ENCODE measurements at regions not wholly inside any gene's neighbourhood (a gene's known extent, or its start where the extent isn't known, plus 50 kb on each side); places are given as distances from the start of the nearest gene placed in this dataset.

DNA sequence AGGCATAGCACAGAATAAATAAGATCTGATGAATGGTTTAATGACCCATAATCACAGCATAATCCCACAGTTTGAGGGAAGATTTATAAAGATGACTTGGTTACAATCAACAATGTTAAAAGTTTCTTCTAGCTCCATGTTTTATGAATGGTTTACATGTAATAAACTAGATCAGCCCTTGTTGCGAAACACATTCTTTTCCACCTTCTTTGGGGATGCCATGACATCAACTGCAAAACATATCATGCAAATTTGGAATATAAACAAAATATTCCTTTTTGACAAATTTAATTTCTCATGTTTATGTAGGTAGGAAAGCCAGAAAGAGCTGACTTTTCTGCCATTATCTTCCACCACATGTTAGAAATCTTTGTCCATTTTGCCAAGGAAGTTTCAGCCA, 979.5 kb downstream of the MAT2B start:
- in situ Hi-C loops (cut with MboI; ENCODE audit: low pct_ligation_motif_present in 1 of 4, low pct_unique_long_range_greater_than_20kb in 1 of 4, low sequenced_read_pairs in 3 of 4): loop anchor here in 1 of 4 donors (25.0 kb wide), 2 partner anchors 473 to 773 kb away; no protein-coding TSS in a partner anchor
- Histone ChIP-seq H3K9me3 (no peaks in the 10 kb centered on the region), H3K27me3 (no peaks in the 10 kb centered on the region), H3K36me3 (no peaks in the 10 kb centered on the region), H3K27ac (no peak overlapping the region), H3K4me1 (no peaks in the 10 kb centered on the region), H3K4me3 (no peak overlapping the region)
- DNase-seq: no peak
- no peak for TF ChIP-seq EP300 (IDR thresholded peaks at IDR 0.05; ENCODE audit: low read depth)
- TF ChIP-seq POLR2A (IDR thresholded peaks at IDR 0.05): no peak
- TF ChIP-seq, protein P1, sequence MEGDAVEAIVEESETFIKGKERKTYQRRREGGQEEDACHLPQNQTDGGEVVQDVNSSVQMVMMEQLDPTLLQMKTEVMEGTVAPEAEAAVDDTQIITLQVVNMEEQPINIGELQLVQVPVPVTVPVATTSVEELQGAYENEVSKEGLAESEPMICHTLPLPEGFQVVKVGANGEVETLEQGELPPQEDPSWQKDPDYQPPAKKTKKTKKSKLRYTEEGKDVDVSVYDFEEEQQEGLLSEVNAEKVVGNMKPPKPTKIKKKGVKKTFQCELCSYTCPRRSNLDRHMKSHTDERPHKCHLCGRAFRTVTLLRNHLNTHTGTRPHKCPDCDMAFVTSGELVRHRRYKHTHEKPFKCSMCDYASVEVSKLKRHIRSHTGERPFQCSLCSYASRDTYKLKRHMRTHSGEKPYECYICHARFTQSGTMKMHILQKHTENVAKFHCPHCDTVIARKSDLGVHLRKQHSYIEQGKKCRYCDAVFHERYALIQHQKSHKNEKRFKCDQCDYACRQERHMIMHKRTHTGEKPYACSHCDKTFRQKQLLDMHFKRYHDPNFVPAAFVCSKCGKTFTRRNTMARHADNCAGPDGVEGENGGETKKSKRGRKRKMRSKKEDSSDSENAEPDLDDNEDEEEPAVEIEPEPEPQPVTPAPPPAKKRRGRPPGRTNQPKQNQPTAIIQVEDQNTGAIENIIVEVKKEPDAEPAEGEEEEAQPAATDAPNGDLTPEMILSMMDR (IDR thresholded peaks at IDR 0.05): no peak
- 78 to 82% methylated on average over 1 of the region's 1 CpG for WGBS, 2 donors (ENCODE audit: low coverage in 1 of 2)
- intact Hi-C loops (cut with DNase I; ENCODE audit: low total_unique reads): no loop called here

DNA sequence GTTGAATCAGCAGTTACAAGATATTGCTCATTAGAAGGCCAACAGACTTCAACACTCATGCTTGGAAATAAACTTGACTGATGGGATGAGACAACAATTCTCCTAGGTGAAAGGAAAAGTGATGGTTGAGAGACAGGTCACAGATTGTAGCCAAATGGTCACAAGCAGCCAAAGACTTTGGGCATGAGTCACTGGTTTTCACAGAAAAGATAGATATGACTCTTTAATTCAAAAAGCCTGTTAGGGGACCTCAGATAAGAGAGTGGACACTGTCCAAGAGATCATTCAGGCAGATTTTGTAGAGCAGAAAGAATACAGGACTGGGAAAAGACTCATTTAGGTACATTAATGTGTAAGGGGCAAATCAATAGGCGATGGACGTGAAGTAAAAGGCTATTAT, 982.5 kb downstream of the MAT2B start:
- Histone ChIP-seq H3K27ac (no peak overlapping the region), H3K27me3 (no peaks in the 10 kb centered on the region), H3K4me3 (no peak overlapping the region), H3K9me3 (no peaks in the 10 kb centered on the region), H3K36me3 (no peaks in the 10 kb centered on the region), H3K4me1 (no peaks in the 10 kb centered on the region)
- intact Hi-C loops (cut with DNase I; ENCODE audit: low total_unique reads): no loop called here
- TF ChIP-seq POLR2AphosphoS5 (IDR thresholded peaks at IDR 0.05) (no peak), POLR2A (IDR thresholded peaks at IDR 0.05) (no peak), EP300 (IDR thresholded peaks at IDR 0.05; ENCODE audit: low read depth) (no peak)
- TF ChIP-seq, protein P1 (IDR thresholded peaks at IDR 0.05): no peak
- in situ Hi-C loops (cut with MboI; ENCODE audit: low pct_ligation_motif_present in 1 of 4, low pct_unique_long_range_greater_than_20kb in 1 of 4, low sequenced_read_pairs in 3 of 4): loop anchor here in 1 of 4 donors (25.0 kb wide), 2 partner anchors 476 to 776 kb away; no protein-coding TSS in a partner anchor
- no peak for DNase-seq
- 85 to 94% methylated on average over 2 of the region's 2 CpGs for WGBS, 2 donors (ENCODE audit: low coverage in 1 of 2)

DNA sequence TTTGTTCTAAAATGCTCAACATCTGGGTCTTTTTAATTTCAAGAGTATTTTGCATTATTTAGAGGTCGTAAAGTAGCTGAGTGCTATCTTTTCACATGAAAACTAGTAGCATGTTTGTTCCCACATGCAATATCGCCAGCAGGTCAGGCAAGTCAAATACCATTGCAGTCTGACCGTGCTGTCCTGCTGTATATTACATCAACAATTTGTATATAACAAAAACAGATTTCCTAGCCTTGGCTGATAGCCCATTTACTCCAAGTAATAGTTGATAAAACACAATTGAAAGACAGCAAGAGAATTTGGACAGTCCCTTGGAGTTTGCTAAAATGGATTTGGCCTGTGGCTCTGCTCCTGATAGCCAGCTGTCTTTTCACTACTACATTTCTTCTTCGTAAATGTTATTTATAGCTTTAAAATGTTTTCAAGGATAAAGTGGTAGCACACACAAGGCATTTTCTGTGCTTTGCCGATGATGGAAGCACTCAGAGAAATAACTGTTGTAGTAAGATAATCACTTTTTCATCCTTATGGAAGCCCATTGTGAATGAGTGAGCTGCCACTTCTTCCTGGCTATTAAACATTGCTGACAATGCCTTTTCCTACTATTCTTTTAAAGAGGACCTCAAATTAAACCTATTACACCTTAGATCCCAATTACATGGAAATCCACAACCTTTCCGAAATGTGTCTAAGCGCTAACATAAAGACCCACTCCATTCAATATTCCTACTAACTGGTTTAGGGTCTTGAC, 992.1 kb downstream of the MAT2B start:
- H3K4me3 ChIP-seq: no peak overlapping the region
- no peak for DNase-seq
- no peaks in the 10 kb centered on the region for H3K36me3 ChIP-seq
- no peak overlapping the region for H3K27ac ChIP-seq
- H3K9me3 ChIP-seq: no peaks in the 10 kb centered on the region
- intact Hi-C loops (cut with DNase I; ENCODE audit: low total_unique reads): loop anchor here (5.0 kb wide), 1 partner anchor 920 kb away; no protein-coding TSS in a partner anchor
- in situ Hi-C loops (cut with MboI; ENCODE audit: low pct_ligation_motif_present in 1 of 4, low pct_unique_long_range_greater_than_20kb in 1 of 4, low sequenced_read_pairs in 3 of 4): loop anchor here in 1 of 4 donors (25.0 kb wide), 2 partner anchors 485 to 785 kb away; no protein-coding TSS in a partner anchor
- H3K27me3 ChIP-seq: no peaks in the 10 kb centered on the region
- WGBS, 2 donors (ENCODE audit: low coverage in 1 of 2): 77 to 85% methylated on average over 7 of the region's 7 CpGs
- TF ChIP-seq POLR2A (IDR thresholded peaks at IDR 0.05) (no peak), EP300 (IDR thresholded peaks at IDR 0.05; ENCODE audit: low read depth) (no peak), POLR2AphosphoS5 (IDR thresholded peaks at IDR 0.05) (no peak)
- TF ChIP-seq, protein P1 (IDR thresholded peaks at IDR 0.05): no peak
- no peaks in the 10 kb centered on the region for H3K4me1 ChIP-seq

DNA sequence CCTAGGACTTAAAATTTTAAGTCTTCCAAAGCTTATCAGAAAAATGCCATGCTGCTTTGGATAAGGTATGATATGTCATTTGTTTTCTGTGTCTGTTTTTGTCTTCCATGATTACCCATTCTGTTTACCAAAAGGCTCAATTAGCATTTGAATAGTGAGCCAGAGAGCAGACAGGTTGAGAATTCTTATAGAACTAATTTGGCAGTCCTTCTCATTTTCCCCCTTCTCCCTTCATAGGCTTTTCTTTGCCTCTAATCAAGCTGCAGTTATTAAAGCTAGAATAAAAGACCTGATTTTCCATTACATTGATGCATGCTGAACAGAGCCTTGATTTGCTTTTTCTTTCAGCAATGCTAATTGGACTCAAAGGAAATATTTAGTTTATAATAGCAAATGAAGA, 993.0 kb downstream of the MAT2B start:
- DNase-seq: no peak
- in situ Hi-C loops (cut with MboI; ENCODE audit: low pct_ligation_motif_present in 1 of 4, low pct_unique_long_range_greater_than_20kb in 1 of 4, low sequenced_read_pairs in 3 of 4) (loop anchor here in 1 of 4 donors (25.0 kb wide), 2 partner anchors 486 to 786 kb away; no protein-coding TSS in a partner anchor), intact Hi-C loops (cut with DNase I; ENCODE audit: low total_unique reads) (loop anchor here (5.0 kb wide), 1 partner anchor 921 kb away; no protein-coding TSS in a partner anchor)
- no peak overlapping the region for H3K4me3 ChIP-seq
- H3K36me3 ChIP-seq: no peaks in the 10 kb centered on the region
- no peaks in the 10 kb centered on the region for H3K4me1 ChIP-seq
- TF ChIP-seq EP300 (IDR thresholded peaks at IDR 0.05; ENCODE audit: low read depth) (no peak), POLR2A (IDR thresholded peaks at IDR 0.05) (no peak)
- H3K27me3 ChIP-seq: no peaks in the 10 kb centered on the region
- no peak overlapping the region for H3K27ac ChIP-seq
- H3K9me3 ChIP-seq: no peaks in the 10 kb centered on the region

Measured in transverse colon (tissue), 4 donors.